ENCODE measurements at regions not wholly inside any gene's neighbourhood (a gene's known extent, or its start where the extent isn't known, plus 50 kb on each side); places are given as distances from the start of the nearest gene placed in this dataset.

DNA sequence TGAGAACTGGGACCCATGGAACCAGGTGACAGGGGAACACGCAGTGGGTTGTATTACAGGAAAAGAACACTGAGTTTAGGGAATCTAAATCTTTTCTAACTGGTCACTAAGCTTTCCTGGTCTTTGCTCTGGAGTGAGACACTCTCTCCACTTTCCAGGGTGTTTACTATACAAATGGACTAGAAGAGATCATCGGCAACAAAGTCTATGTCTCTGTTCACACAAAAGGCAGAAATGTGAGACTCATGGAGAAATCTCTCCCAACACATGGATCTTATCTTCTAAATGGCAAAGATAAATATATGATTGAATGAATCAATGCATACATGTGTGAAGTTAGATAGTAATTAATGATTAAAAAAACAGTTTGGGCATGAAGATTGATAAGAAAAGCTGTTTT lies 101.6 kb upstream of the DPT start:
- TF ChIP-seq, protein P1, sequence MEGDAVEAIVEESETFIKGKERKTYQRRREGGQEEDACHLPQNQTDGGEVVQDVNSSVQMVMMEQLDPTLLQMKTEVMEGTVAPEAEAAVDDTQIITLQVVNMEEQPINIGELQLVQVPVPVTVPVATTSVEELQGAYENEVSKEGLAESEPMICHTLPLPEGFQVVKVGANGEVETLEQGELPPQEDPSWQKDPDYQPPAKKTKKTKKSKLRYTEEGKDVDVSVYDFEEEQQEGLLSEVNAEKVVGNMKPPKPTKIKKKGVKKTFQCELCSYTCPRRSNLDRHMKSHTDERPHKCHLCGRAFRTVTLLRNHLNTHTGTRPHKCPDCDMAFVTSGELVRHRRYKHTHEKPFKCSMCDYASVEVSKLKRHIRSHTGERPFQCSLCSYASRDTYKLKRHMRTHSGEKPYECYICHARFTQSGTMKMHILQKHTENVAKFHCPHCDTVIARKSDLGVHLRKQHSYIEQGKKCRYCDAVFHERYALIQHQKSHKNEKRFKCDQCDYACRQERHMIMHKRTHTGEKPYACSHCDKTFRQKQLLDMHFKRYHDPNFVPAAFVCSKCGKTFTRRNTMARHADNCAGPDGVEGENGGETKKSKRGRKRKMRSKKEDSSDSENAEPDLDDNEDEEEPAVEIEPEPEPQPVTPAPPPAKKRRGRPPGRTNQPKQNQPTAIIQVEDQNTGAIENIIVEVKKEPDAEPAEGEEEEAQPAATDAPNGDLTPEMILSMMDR (optimal IDR thresholded peaks at IDR 0.05 in 1 of 3, IDR thresholded peaks at IDR 0.05 in 1 of 3, conservative IDR thresholded peaks at IDR 0.05 in 1 of 3; ENCODE audit: extremely low read depth in 1 of 3, insufficient read depth in 2 of 3, low read length in 3 of 3) = no peak
- TF ChIP-seq EZH2 (IDR thresholded peaks at IDR 0.05; ENCODE audit: low read length) = no peak

All from keratinocyte (primary cell).